ENCODE measurements at regions not wholly inside any gene's neighbourhood (a gene's known extent, or its start where the extent isn't known, plus 50 kb on each side); places are given as distances from the start of the nearest gene placed in this dataset.

DNA sequence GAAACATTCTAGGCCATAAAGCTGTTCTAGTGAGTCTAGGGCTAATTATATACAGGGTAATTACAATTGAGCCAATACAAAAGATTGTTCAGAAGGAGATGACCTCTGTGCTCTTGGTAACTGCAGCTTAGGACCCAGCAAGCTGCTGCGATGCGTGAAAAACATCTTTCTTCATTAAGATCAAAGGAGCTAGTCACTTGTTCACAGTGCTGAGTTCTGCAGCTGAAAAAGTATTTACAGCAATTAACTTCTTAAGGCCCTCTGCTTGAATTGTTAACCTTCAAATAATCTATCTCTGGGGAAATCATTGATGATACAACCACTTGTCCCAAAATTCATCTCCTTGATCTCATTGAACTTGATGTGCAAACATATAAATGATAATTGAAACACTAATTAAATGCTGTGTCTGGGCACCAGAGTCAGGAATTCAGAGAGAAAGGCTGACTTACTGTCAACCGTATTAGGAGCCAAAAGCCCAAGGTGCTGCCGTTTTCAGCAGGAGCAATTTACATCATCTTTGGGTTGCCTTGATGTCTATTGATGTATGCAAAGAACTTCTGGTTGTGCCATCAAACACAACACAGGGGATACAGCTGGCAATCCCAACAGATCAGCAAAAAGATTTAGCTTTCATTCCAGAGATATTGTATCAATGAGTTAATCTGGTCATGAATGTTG, 213.0 kb downstream of the NECTIN3 start:
- no peaks in the 10 kb centered on the region for H4K20me1 ChIP-seq (replicated peaks; ENCODE audit: control insufficient read depth, insufficient read depth, low read length)
- no peak overlapping the region for H3K4me2 ChIP-seq (ENCODE audit: insufficient read depth, low read length)
- no peak overlapping the region for H2AFZ ChIP-seq (ENCODE audit: low read depth, low read length)
- 0% methylated on average over 4 of the region's 4 CpGs for WGBS (ENCODE audit: insufficient coverage, low coverage, missing lambda C conversion rate)
- no TSS peak for BruUV-seq (replicated peaks)
- no peak for ATAC-seq
- no peaks in the 10 kb centered on the region for H3K36me3 ChIP-seq (ENCODE audit: control insufficient read depth, insufficient read depth, low read length)
- H3K79me2 ChIP-seq (ENCODE audit: control insufficient read depth, insufficient read depth, low read length) = no peaks in the 10 kb centered on the region
- POLR2A ChIA-PET = no interaction called here
- intact Hi-C loops (cut with micrococcal nuclease) (no loop called here), in situ Hi-C loops (cut with MboI) (no loop called here)
- no peak for DNase-seq (ENCODE audit: extremely low read depth in 1 of 4, low spot score in 3 of 4)
- no peak overlapping the region for H3K9ac ChIP-seq (ENCODE audit: insufficient read depth in 1 of 2, low read depth in 2 of 2, low read length in 2 of 2)
- H3K27me3 ChIP-seq (ENCODE audit: control insufficient read depth in 2 of 2, insufficient read depth in 2 of 2, low read length in 2 of 2) = no peaks in the 10 kb centered on the region
- no peaks in the 10 kb centered on the region for H3K4me1 ChIP-seq (replicated peaks in 1 of 2; ENCODE audit: control insufficient read depth in 2 of 2, insufficient read depth in 2 of 2, low read length in 2 of 2)
- H3K9me1 ChIP-seq (ENCODE audit: control insufficient read depth, insufficient read depth, low read length) = no peaks in the 10 kb centered on the region
- CTCF ChIA-PET (ENCODE audit: low intra/inter-chr PET ratio) = no interaction called here
- FAIRE-seq = no peak
- H3K27ac ChIP-seq (ENCODE audit: extremely low read depth, low read depth, low read length) = no peak overlapping the region
- no peaks in the 10 kb centered on the region for H3K9me3 ChIP-seq (replicated peaks; ENCODE audit: control insufficient read depth, insufficient read depth, low read depth, low read length)
- H3K4me3 ChIP-seq = no peak overlapping the region
- TF ChIP-seq, protein P1, sequence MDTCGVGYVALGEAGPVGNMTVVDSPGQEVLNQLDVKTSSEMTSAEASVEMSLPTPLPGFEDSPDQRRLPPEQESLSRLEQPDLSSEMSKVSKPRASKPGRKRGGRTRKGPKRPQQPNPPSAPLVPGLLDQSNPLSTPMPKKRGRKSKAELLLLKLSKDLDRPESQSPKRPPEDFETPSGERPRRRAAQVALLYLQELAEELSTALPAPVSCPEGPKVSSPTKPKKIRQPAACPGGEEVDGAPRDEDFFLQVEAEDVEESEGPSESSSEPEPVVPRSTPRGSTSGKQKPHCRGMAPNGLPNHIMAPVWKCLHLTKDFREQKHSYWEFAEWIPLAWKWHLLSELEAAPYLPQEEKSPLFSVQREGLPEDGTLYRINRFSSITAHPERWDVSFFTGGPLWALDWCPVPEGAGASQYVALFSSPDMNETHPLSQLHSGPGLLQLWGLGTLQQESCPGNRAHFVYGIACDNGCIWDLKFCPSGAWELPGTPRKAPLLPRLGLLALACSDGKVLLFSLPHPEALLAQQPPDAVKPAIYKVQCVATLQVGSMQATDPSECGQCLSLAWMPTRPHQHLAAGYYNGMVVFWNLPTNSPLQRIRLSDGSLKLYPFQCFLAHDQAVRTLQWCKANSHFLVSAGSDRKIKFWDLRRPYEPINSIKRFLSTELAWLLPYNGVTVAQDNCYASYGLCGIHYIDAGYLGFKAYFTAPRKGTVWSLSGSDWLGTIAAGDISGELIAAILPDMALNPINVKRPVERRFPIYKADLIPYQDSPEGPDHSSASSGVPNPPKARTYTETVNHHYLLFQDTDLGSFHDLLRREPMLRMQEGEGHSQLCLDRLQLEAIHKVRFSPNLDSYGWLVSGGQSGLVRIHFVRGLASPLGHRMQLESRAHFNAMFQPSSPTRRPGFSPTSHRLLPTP (IDR thresholded peaks at IDR 0.05; ENCODE audit: borderline replicate concordance, extremely low read depth, insufficient read length) = no peak
- TF ChIP-seq ZNF224 (CRISPR knock-in tag; IDR thresholded peaks at IDR 0.05) (no peak), UBTF (IDR thresholded peaks at IDR 0.05; ENCODE audit: borderline replicate concordance in 1 of 2, low read depth in 2 of 2, low read length in 2 of 2) (no peak), ZFPM2 (CRISPR knock-in tag; IDR thresholded peaks at IDR 0.05) (no peak), SIRT6 (IDR thresholded peaks at IDR 0.05; ENCODE audit: low read depth, low read length) (no peak), XRCC5 (IDR thresholded peaks at IDR 0.05; ENCODE audit: low read depth, low read length) (no peak), TFAM (CRISPR knock-in tag; conservative IDR thresholded peaks at IDR 0.05) (no peak), AFF1 (IDR thresholded peaks at IDR 0.05; ENCODE audit: low read depth in 1 of 2, partially characterized antibody in 2 of 2) (no peak), HBP1 (CRISPR knock-in tag; IDR thresholded peaks at IDR 0.05) (no peak)
